RKO (cell line): ENCODE measurements at regions not wholly inside any gene's neighbourhood (a gene's known extent, or its start where the extent isn't known, plus 50 kb on each side); places are given as distances from the start of the nearest gene placed in this dataset.

Experiments used
- DNase-seq: peaks from one replicate; pipeline ENCODE4 v3.0.0-alpha.2; 2016; ENCODE audit warnings: low spot score

- DNase-seq: no peak
These were observed 160.6 kb upstream of the C21orf91 start for GRCh38 chr21:17979763-17980162.

- DNase-seq: no peak
These were observed 159.7 kb upstream of the C21orf91 start for GRCh38 chr21:17978895-17979294.

GRCh38 chr21:17976691-17977090 lies 157.5 kb upstream of the C21orf91 start:
- DNase-seq: no peak

- no peak for DNase-seq
These were observed 157.0 kb upstream of the C21orf91 start for GRCh38 chr21:17976139-17976538.

GRCh38 chr21:17967319-17967718 lies 148.2 kb upstream of the C21orf91 start:
- no peak for DNase-seq

GRCh38 chr21:17964716-17965115 lies 145.6 kb upstream of the C21orf91 start:
- DNase-seq: no peak

GRCh38 chr21:17964199-17964598 lies 145.0 kb upstream of the C21orf91 start:
- DNase-seq: no peak

- DNase-seq: no peak
These were observed 131.4 kb upstream of the C21orf91 start for GRCh38 chr21:17950591-17950990.

- no peak for DNase-seq
These were observed 130.3 kb upstream of the C21orf91 start for GRCh38 chr21:17949421-17949820.

- DNase-seq: no peak
These were observed 128.4 kb upstream of the C21orf91 start for GRCh38 chr21:17947531-17947930.

- peak; percentile 67 for DNase-seq
These were observed 111.9 kb upstream of the C21orf91 start for GRCh38 chr21:17931080-17931479.

- no peak for DNase-seq
These were observed 110.9 kb upstream of the C21orf91 start for GRCh38 chr21:17930093-17930492.

- no peak for DNase-seq
These were observed 110.4 kb upstream of the C21orf91 start for GRCh38 chr21:17929510-17929909.

GRCh38 chr21:17925899-17926298 lies 106.7 kb upstream of the C21orf91 start:
- peak; percentile 61 for DNase-seq

- DNase-seq: peak; percentile 70
These were observed 105.9 kb upstream of the C21orf91 start for GRCh38 chr21:17925000-17925610.

- DNase-seq: peak; percentile 30
These were observed 102.7 kb upstream of the C21orf91 start for GRCh38 chr21:17921579-17922530.

- no peak for DNase-seq
These were observed 96.8 kb upstream of the C21orf91 start for GRCh38 chr21:17915976-17916375.

- DNase-seq: no peak
These were observed 92.5 kb upstream of the C21orf91 start for GRCh38 chr21:17911628-17912027.

GRCh38 chr21:17903929-17904639 lies 84.9 kb upstream of the C21orf91 start:
- DNase-seq: no peak

GRCh38 chr21:17903029-17903806 lies 84.1 kb upstream of the C21orf91 start:
- peak; percentile 59 for DNase-seq

GRCh38 chr21:17901458-17902079 lies 82.4 kb upstream of the C21orf91 start:
- no peak for DNase-seq
